Eye (tissue), 1 donor: ENCODE measurements at regions not wholly inside any gene's neighbourhood (a gene's known extent, or its start where the extent isn't known, plus 50 kb on each side); places are given as distances from the start of the nearest gene placed in this dataset.

ENCODE experiments used
- DNase-seq: peaks from one replicate; pipeline ENCODE4 v3.0.0-alpha.2; 2015

GRCh38 chr12:59036973-59037762 is 116.9 kb upstream of the LRIG3 start:
- no peak for DNase-seq

DNA sequence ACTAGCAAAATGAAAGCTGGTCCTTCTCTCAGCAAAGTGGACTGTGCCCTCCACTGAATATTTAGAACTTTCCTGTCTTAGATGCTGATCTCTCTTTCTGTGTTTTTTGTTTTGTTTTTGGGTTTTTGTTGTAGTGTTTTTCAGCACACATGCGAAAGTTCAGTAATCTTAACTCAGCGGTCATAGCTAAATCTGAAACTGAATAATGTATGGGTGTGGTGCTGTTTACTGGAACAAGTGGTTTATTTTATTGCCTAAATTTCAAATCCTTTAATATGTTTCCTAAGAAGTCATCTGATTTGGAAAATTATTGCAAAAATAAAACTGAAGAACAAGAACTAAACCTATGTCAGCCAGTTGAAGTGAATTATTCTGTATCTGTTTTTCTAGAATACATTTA is 116.0 kb upstream of the LRIG3 start:
- DNase-seq = no peak

DNA sequence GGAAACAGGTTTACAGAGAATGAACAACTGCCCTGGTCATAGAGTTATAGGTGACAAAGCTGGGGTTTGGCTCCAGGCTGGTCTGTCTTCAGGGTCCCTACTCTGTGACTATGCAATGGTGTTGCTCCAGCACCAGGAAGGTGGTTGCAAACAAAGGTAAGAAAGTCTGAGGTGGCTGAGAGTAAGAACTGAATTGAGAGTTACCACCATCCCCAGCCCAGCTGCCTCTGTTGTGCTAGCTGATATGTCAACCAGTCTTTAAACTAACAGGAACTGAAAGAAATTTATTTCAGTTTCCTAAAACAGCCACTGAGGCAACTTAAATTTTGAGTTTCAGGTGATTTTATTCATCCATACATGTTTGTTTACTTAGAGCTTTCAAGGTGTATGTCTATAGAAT is 111.0 kb upstream of the LRIG3 start:
- DNase-seq = no peak

DNA sequence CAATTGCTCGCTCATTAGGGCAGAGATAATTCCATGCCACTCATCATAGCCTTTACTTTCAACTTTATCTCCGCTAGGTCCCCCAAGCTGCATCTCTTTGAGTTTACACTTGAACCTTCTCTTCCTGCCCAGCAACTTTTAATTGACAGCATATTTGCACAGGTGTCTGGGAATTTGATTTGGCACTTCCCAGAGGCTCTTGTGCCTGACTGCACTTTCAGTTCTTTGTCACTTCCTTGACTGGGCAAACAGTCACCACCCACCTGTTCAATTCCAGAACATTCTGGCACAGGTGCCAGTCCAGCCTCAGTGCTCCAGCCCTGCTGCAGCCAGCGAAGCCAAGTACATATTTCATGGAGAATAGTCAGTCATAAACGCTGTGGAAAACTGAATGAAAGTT is 110.1 kb upstream of the LRIG3 start:
- DNase-seq = peak; percentile 49

DNA sequence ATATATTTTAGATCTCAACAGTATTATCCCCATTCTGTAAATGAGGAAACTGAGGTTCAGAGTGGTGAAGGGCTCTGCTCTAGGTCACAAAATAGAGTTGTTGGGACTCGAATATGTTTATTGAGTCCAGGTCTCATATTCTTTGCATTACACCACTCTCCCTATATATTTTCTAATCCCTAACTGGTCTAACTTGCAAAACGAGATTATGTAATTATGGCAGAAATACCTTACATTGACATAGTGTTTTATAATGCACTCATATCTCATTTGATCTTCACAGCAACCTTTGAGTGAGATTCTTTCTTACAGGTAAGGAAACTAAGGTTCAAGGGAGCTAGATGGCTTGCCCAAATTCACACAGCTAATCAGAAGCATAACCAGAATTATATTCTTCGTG is 106.9 kb upstream of the LRIG3 start:
- DNase-seq = no peak

DNA sequence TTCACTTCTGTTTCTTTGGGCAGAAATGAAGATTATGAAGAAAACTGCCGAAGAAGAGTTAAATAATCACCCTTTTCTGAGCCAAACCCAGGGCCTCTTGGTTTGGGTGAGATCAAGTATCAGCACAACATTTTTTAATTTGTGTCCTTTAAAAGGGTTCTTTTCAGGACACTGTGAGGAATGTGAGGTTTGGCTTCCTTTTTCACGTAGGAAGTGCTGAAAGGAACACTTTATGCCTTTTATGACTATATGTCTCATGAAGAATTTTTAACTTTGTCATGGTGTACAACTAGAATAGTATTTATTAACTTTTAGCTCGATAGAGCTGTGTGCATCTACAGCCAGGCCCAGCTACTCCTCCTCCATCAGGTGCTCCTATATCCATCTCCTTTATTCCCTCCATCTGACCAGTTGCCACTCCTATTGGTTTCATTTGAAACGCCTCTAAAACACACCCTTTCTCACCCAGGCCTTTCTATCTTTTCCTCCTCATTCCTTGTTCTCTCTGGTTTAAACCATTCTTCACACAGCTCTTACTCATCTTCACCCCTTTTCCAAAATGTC is 103.6 kb upstream of the LRIG3 start:
- DNase-seq = no peak

DNA sequence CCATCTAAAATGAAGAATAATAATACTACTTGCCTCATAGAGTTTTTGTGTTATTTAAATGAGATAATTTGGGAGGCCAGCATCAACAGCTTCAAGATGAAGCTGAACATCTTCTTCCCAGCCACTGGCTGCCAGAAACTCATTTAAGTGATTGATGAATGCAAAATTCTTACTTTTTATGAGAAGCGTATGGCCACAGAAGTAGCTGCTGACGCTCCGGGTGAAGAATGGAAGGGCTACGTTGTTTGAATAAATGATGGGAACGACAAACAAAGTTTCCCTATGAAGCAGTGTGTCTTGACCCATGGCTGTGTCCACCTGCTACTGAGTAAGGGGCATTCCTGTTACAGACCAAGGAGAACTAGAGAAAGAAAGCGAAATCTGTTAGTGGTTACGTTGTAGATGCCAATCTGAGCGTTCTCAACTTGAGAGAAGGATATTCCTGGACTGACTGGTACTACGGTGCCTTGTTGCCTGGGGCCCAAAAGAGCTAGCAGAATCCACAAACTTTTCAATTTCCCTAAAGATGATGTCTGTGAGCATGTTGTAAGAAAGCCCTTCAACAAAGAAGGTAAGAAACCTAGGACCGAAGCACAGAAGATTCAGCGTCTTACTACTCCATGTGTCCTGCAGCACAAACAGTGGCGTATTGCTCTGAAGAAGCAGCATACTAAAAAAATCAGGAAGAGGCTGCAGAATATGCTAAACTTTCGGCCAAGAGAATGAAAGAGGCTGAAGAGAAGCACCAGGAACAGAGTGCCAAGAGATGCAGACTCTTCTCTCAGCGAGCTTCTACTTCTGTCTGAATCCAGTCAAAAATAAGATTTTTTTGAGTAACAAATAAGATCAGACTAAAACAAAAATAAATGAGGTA is 100.0 kb upstream of the LRIG3 start:
- DNase-seq = no peak

- DNase-seq = no peak
These were observed 94.6 kb upstream of the LRIG3 start for GRCh38 chr12:59014885-59015284.

GRCh38 chr12:59010941-59011340 is 90.6 kb upstream of the LRIG3 start:
- DNase-seq = no peak

GRCh38 chr12:59010118-59010517 is 89.8 kb upstream of the LRIG3 start:
- no peak for DNase-seq

DNA sequence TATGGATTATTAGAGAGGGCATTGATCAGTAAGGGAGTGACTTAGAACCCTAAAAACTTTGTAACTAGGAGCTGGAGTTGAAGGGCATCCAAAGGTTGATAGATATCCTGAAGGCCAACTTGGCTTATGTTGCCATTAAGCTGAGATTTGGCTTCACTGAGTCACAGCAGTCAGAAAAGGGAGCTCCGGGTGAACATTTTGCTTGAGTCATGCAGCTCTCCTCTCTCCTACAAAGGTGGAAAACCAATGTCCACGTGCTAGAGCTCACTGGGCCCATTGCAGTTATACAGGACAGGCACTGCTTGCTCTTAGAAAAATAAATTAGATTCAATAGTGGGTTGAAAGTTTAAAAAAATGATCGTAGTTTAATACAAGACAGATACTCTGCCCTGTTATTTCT is 87.3 kb upstream of the LRIG3 start:
- DNase-seq = no peak

DNA sequence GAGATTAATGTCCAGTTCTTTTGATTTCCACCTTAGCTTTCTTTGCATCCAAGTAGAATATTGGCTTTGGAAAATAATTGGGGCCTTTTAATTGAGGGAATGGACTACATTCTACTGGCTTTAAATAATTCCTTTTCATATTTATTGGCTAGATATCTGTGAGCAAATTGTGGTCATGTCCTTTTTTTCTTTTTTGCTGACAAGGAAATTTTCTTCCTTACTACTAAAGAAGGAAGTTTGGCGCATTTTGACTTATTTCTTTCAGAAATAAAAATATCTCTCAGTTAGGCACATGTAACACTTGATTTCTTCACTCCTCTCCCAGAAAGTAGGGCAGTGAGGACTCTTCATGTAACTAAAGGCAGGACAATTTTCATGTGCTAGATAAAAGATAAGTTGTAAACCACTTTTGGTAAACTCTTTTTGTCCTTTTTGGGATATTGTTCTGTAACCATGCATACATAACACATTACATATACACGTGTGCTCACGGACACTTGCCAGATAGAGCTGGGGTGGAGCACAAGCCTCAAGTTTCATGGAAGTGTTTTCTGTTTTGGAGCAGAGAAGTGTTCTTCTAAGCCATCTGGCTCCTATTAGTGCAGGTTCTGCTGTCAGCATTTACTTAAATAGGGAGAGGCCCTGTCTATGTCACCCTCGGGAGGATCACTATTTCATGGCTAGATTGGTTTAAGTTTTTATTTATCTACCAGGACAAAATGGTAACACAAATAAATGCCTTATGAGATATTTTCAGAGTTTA is 85.1 kb upstream of the LRIG3 start:
- peak; percentile 64 for DNase-seq

DNA sequence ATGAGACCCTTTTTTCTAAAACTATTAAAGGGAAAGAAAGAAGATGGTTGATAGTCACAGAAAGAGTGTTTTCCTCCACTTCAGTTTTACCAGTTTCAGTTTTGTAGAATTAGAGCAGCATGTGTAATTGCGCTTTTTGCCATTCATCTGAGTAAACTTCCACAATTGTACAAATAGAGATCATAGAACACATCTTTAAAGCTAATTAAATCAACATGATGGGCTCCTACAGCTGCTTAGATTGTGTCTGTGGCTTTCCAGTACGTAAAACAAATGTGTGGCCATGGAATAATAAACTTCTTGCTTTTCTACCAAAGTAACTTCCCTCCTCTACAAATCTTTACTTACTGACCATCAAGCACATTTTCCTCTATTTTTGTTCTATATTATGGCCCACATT is 84.2 kb upstream of the LRIG3 start:
- no peak for DNase-seq

DNA sequence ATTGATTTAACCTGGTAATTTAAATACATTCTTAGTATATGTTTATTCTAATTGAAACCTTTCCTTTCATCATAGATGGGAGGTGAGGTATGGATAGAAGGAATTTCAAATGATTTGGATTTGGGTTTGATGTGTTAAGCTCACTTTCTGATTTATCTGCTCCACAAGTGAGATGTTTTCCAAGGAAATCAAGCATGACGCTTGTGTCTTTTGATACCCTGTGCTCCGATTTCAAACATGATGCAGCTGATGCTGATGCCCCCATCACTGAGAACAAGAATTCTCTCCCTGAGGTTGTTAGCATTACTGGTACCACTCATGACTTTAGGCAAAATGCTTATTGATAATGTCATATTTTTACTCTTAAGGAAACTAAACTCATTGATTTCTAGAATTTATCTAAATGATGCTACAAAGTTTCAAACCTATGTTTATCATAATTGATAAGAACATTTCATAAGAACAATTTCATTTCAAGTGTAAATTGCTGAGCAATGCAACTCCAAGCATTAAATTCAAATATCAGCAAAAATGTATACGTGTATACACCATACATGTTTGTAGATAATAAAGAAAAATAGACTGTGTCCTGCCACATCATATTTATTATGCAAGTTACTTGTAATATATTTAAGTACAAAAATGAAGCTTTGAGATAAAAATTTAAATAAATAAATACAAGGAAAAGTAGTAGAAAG is 75.5 kb upstream of the LRIG3 start:
- no peak for DNase-seq

GRCh38 chr12:58988643-58989344 is 68.5 kb upstream of the LRIG3 start:
- DNase-seq = no peak

DNA sequence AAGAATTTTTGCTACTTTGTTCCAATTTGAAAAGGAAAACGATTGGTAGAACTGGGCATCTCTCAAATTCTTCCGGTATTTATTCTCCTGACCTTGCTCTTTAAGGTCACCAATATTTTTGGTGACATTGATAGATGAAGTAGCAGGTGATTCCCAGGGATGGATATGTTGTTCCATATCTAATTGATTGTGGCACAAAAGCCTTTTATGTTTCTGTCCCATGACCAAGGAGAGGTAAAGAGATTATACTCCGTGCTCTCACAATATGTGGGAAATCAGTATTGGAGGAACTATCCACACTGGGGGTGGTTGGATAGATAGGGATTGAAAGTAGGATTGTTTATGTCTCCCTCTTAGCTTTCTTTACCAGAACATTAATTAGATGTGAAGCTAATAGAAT is 61.7 kb upstream of the LRIG3 start:
- DNase-seq = no peak

DNA sequence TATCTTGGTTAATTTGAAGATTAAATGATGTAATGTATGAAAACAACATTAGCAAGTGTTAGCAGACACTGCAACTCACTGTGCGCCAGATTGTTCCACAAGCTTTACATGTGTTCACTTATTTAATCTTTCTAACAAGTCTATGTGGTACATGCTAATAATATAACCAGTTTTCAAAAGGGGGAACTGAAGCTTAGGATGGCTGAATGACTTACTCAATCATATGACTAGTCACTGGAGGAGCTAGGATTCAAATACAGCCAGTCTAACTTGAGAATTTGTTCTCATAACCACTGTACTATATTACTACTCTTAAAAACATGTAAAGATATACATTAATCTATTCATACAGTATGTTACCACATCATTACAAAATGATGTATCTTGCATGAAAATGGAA is 60.5 kb upstream of the LRIG3 start:
- no peak for DNase-seq

GRCh38 chr12:58978717-58979116 is 58.4 kb upstream of the LRIG3 start:
- no peak for DNase-seq

DNA sequence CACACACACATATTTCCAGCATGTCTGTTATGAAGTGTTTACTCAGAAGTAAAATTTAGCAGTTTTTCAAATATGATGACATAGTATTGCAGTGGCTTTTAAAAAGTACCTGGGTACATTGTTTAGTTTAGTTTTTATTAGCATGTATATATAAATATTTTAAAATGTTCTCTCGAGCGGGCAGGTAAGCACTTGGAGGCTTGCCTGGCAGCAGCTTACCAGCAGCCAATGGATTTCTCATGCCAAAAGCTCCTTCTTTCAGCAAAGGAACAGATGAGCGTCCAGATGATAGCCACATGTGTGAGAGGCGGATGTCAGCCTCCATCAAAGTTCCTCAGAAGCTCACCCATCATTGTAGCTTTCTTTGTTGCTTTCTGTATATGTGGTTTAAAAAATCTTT is 57.2 kb upstream of the LRIG3 start:
- no peak for DNase-seq

DNA sequence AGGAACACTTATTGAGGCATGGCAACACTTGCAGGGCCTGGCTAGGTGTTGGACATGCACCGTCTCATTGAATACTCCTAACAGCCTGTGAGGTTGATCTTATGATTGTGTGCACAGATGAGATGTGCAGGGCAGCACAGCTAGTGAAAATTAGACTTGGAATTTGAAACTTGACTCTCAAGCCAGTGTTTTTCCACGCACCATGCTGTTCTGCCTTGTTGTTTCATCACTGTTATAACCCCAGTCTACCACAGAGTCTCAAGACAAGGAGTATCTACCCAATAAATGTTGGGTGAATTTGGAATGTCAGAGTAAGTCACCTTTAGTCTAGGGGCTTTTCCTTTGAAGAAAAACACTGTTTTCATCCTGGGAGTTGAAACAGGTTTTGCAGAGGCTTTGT is 55.8 kb upstream of the LRIG3 start:
- no peak for DNase-seq
